Hepatocyte (in vitro differentiated cells): ENCODE measurements at regions not wholly inside any gene's neighbourhood (a gene's known extent, or its start where the extent isn't known, plus 50 kb on each side); places are given as distances from the start of the nearest gene placed in this dataset.

Experiments used
- EZH2 ChIP-seq: fragments of 200-600 bp; sonication (generic); IDR thresholded peaks from 2 replicates; pipeline ENCODE4 v1.6.1; 2016; ENCODE audit warnings: antibody characterized with exemption, mild to moderate bottlenecking, borderline replicate concordance
- TF ChIP-seq, protein P1 (sequence below): fragments of 200-600 bp; sonication (generic); IDR thresholded peaks from 2 replicates; pipeline ENCODE4 v1.5.1; 2016; ENCODE audit warnings: antibody characterized with exemption, mild to moderate bottlenecking; ENCODE audit not compliant: poor library complexity

DNA sequence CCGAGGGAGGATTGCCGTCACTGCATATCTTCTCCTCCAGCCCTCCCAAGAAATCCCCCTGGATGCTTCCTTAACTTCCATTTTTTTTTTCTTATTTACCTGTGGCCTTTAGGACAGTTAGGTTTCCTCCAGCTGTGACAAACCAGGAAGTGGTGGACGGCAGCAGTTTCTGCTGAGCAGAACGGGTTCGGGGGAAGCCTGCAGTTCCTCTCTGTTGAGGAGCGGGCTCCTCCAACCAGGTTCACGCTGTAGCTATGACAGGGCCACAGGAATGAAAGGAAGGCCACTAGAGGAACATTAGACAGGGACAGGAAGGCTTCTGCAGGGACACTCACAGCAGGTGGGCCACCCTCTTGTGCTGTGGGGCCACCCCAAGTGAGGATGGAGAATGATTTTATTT, 76.7 kb upstream of the SYK start:
- TF ChIP-seq, protein P1, sequence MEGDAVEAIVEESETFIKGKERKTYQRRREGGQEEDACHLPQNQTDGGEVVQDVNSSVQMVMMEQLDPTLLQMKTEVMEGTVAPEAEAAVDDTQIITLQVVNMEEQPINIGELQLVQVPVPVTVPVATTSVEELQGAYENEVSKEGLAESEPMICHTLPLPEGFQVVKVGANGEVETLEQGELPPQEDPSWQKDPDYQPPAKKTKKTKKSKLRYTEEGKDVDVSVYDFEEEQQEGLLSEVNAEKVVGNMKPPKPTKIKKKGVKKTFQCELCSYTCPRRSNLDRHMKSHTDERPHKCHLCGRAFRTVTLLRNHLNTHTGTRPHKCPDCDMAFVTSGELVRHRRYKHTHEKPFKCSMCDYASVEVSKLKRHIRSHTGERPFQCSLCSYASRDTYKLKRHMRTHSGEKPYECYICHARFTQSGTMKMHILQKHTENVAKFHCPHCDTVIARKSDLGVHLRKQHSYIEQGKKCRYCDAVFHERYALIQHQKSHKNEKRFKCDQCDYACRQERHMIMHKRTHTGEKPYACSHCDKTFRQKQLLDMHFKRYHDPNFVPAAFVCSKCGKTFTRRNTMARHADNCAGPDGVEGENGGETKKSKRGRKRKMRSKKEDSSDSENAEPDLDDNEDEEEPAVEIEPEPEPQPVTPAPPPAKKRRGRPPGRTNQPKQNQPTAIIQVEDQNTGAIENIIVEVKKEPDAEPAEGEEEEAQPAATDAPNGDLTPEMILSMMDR, result no peak
- TF ChIP-seq EZH2, result no peak
